CD14-positive monocyte (primary cell): ENCODE measurements at regions not wholly inside any gene's neighbourhood (a gene's known extent, or its start where the extent isn't known, plus 50 kb on each side); places are given as distances from the start of the nearest gene placed in this dataset.

ENCODE experiments used
- DNase-seq, 3 donors: peaks; one replicate each; pipeline ENCODE4 v3.0.0-alpha.2; 2011 to 2022
- H2AFZ ChIP-seq: 2 replicates; pipeline ENCODE4 v1.6.0; 2012; ENCODE audit warnings: mild to moderate bottlenecking, low read depth, low read length, inconsistent platforms; ENCODE audit not compliant: insufficient read depth, poor library complexity, severe bottlenecking
- H3K27ac ChIP-seq, 2 donors: 1 replicate in 1 of 2; 2 replicates in 1 of 2; pipeline ENCODE4 v1.5.1; 2012 to 2013; ENCODE audit warnings: low read length in 2 of 2, control low read depth in 1 of 2, inconsistent platforms in 1 of 2, low read depth in 1 of 2, mild to moderate bottlenecking in 1 of 2
- H3K27me3 ChIP-seq, 2 donors: one replicate each; pipeline versions ENCODE4 v1.6.0 to v1.6.1; 2011 to 2013; ENCODE audit warnings: low read length in 2 of 2; ENCODE audit not compliant: control insufficient read depth in 2 of 2, insufficient read depth in 2 of 2
- H3K36me3 ChIP-seq, 2 donors: replicated peaks in 1 of 2; 1 replicate in 1 of 2; 2 replicates in 1 of 2; pipeline versions ENCODE4 v1.5.1 to v1.6.1; 2012 to 2013; ENCODE audit warnings: low read length in 2 of 2, control low read depth in 1 of 2, inconsistent platforms in 1 of 2, mild to moderate bottlenecking in 1 of 2; ENCODE audit not compliant: insufficient read depth in 2 of 2, control insufficient read depth in 1 of 2
- H3K4me1 ChIP-seq, 2 donors: 1 replicate in 1 of 2; 2 replicates in 1 of 2; pipeline versions ENCODE4 v1.5.1 to v1.6.1; 2012 to 2013; ENCODE audit warnings: low read length in 2 of 2, control low read depth in 1 of 2, inconsistent platforms in 1 of 2, mild to moderate bottlenecking in 1 of 2, moderate library complexity in 1 of 2; ENCODE audit not compliant: insufficient read depth in 2 of 2, control insufficient read depth in 1 of 2
- H3K4me2 ChIP-seq: replicated peaks from 2 replicates; pipeline ENCODE3; 2012; ENCODE audit warnings: low read length, moderate library complexity, mild to moderate bottlenecking; ENCODE audit not compliant: poor library complexity, severe bottlenecking; ENCODE audit errors: extremely low read depth
- H3K4me3 ChIP-seq, 3 experiments: fragments of 200-600 bp in 1 of 3; sonication (generic) in 1 of 3; replicated peaks in 1 of 3; 1 replicate in 2 of 3; 2 replicates in 1 of 3; pipeline ENCODE4 v1.5.1; 2011 to 2013; ENCODE audit warnings: low read length in 3 of 3, mild to moderate bottlenecking in 3 of 3, control low read depth in 2 of 3, low read depth in 2 of 3, inconsistent platforms in 1 of 3, moderate library complexity in 1 of 3
- H3K79me2 ChIP-seq: 2 replicates; pipeline ENCODE4 v1.6.0; 2012; ENCODE audit warnings: mild to moderate bottlenecking, control low read depth, inconsistent platforms, low read length, moderate library complexity; ENCODE audit not compliant: insufficient read depth
- H3K9ac ChIP-seq: 2 replicates; pipeline ENCODE4 v1.6.0; 2017; ENCODE audit warnings: low read length, mild to moderate bottlenecking; ENCODE audit not compliant: insufficient read depth, poor library complexity, severe bottlenecking
- H3K9me3 ChIP-seq, 2 donors: replicated peaks in 1 of 2; 1 replicate in 1 of 2; 2 replicates in 1 of 2; pipeline versions ENCODE4 v1.5.1 to v1.6.1; 2012 to 2013; ENCODE audit warnings: low read length in 2 of 2, control low read depth in 1 of 2; ENCODE audit not compliant: control insufficient read depth in 1 of 2, insufficient read depth in 1 of 2
- H4K20me1 ChIP-seq: 2 replicates; pipeline ENCODE4 v1.6.0; 2012; ENCODE audit warnings: mild to moderate bottlenecking, low read length, control low read depth, moderate library complexity; ENCODE audit not compliant: insufficient read depth
- H3K27ac Mint-ChIP-seq, 7 donors: one replicate each; pipeline ENCODE4 v1.8.0; 2020; ENCODE audit warnings: mild to moderate bottlenecking in 7 of 7, mixed read lengths in 7 of 7, moderate library complexity in 6 of 7, inconsistent platforms in 2 of 7
- H3K27me3 Mint-ChIP-seq, 3 donors: one replicate each; pipeline ENCODE4 v1.8.0; 2021 to 2022; ENCODE audit warnings: low read depth in 3 of 3, mild to moderate bottlenecking in 3 of 3, mixed read lengths in 3 of 3, moderate library complexity in 3 of 3, inconsistent platforms in 1 of 3
- H3K36me3 Mint-ChIP-seq, 2 donors: one replicate each; pipeline ENCODE4 v1.8.0; 2020; ENCODE audit warnings: mixed read lengths in 2 of 2, inconsistent platforms in 1 of 2, mild to moderate bottlenecking in 1 of 2
- H3K4me1 Mint-ChIP-seq: one replicate; pipeline ENCODE4 v1.8.0; 2020; ENCODE audit warnings: mild to moderate bottlenecking, mixed read lengths
- H3K4me3 Mint-ChIP-seq, 2 donors: one replicate each; pipeline ENCODE4 v1.8.0; 2020; ENCODE audit warnings: mild to moderate bottlenecking in 2 of 2, mixed read lengths in 2 of 2, moderate library complexity in 1 of 2
- H3K9me3 Mint-ChIP-seq, 7 donors: one replicate each; pipeline ENCODE4 v1.8.0; 2020 to 2022; ENCODE audit warnings: mixed read lengths in 7 of 7, mild to moderate bottlenecking in 6 of 7, moderate library complexity in 6 of 7, inconsistent platforms in 2 of 7
- WGBS: methylation state at CpG from one replicate; pipeline ENCODE4 v1.1.5; 2013; ENCODE audit warnings: missing lambda C conversion rate; ENCODE audit not compliant: insufficient coverage; 5-methylcytosine and 5-hydroxymethylcytosine counted together
- intact Hi-C, 2 donors: fragments of 100-400 bp; cut with micrococcal nuclease; formaldehyde crosslinking; loops; one replicate each; pipeline versions ENCODE4 v1.15.0 to v1.15.1; 2023
- TF ChIP-seq, protein P1 (sequence below): fragments of 200-600 bp; IDR thresholded peaks from one replicate; pipeline ENCODE4 v1.8.0; 2022; ENCODE audit warnings: antibody characterized with exemption, mild to moderate bottlenecking

DNA sequence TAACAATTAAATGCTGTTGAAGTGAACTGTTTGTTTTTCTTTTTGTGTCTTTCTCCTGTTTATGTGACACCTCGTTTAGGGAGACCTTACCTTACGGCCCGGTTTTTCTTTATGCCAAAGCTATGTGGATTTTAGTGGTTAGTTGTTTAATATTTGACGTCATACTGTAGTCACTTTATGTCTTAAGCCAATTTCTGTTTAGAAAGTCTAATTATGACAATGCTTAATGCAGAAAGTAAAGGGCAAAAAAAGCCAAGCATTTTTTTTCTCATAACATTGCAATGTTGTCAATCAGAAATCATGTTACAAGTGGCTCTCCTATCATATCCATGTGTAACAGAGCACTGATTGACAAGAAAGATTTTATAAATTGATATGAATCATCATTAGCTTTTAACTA is 442.5 kb upstream of the ARRDC3 start:
- H3K9me3 Mint-ChIP-seq: peaks cover 0 to 7% (median 0%) of the 10 kb centered on the region in 7 donors
- no peak overlapping the region for H3K4me3 Mint-ChIP-seq
- H3K27me3 Mint-ChIP-seq: no peaks in the 10 kb centered on the region
- intact Hi-C loops: no loop called here
- H3K4me3 ChIP-seq: no peak overlapping the region
- H3K27ac Mint-ChIP-seq: no peak overlapping the region
- H2AFZ ChIP-seq: no peak overlapping the region
- no peaks in the 10 kb centered on the region for H3K4me1 ChIP-seq
- no peaks in the 10 kb centered on the region for H3K36me3 Mint-ChIP-seq
- TF ChIP-seq, protein P1, sequence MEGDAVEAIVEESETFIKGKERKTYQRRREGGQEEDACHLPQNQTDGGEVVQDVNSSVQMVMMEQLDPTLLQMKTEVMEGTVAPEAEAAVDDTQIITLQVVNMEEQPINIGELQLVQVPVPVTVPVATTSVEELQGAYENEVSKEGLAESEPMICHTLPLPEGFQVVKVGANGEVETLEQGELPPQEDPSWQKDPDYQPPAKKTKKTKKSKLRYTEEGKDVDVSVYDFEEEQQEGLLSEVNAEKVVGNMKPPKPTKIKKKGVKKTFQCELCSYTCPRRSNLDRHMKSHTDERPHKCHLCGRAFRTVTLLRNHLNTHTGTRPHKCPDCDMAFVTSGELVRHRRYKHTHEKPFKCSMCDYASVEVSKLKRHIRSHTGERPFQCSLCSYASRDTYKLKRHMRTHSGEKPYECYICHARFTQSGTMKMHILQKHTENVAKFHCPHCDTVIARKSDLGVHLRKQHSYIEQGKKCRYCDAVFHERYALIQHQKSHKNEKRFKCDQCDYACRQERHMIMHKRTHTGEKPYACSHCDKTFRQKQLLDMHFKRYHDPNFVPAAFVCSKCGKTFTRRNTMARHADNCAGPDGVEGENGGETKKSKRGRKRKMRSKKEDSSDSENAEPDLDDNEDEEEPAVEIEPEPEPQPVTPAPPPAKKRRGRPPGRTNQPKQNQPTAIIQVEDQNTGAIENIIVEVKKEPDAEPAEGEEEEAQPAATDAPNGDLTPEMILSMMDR: no peak
- no peaks in the 10 kb centered on the region for H4K20me1 ChIP-seq
- no peaks in the 10 kb centered on the region for H3K36me3 ChIP-seq
- no peaks in the 10 kb centered on the region for H3K4me1 Mint-ChIP-seq
- no peaks in the 10 kb centered on the region for H3K27me3 ChIP-seq
- no peak for DNase-seq
- WGBS: no CpG with 5 or more reads among the region's 4 CpGs
- no peaks in the 10 kb centered on the region for H3K79me2 ChIP-seq
- H3K27ac ChIP-seq: no peak overlapping the region
- H3K9me3 ChIP-seq: no peaks in the 10 kb centered on the region
- no peak overlapping the region for H3K9ac ChIP-seq
- no peak overlapping the region for H3K4me2 ChIP-seq

DNA sequence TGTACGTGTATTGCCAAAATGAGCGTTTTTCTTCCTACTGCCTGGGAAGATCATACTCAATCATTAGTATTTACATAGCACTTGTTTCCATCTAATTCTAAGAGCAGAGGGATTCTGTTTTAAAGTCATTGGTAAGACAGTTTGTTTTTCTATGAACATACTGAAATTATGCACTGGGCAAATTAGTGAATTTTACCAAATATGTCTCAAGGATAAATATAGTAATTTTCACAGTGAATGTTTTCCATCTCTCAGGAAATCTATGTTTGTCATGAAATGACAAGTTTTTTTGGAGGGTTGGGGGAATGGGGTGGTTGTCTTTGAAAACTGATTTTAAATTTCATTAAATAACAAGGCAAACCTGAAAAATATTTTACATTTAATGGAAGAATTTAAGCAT is 441.3 kb upstream of the ARRDC3 start:
- no peak overlapping the region for H2AFZ ChIP-seq
- no peak overlapping the region for H3K27ac ChIP-seq
- Mint-ChIP-seq H3K27ac (no peak overlapping the region), H3K36me3 (no peaks in the 10 kb centered on the region), H3K4me3 (no peak overlapping the region), H3K4me1 (no peaks in the 10 kb centered on the region), H3K9me3 (peaks cover 0 to 7% (median 0%) of the 10 kb centered on the region in 7 donors), H3K27me3 (no peaks in the 10 kb centered on the region)
- no peaks in the 10 kb centered on the region for H3K36me3 ChIP-seq
- DNase-seq: no peak
- no peaks in the 10 kb centered on the region for H3K4me1 ChIP-seq
- no peak overlapping the region for H3K4me3 ChIP-seq
- H3K9me3 ChIP-seq: no peaks in the 10 kb centered on the region
- intact Hi-C loops: no loop called here
- H3K4me2 ChIP-seq: no peak overlapping the region
- H4K20me1 ChIP-seq: no peaks in the 10 kb centered on the region
- WGBS: no CpG with 5 or more reads among the region's 2 CpGs
- H3K27me3 ChIP-seq: no peaks in the 10 kb centered on the region
- TF ChIP-seq, protein P1: no peak
- no peaks in the 10 kb centered on the region for H3K79me2 ChIP-seq
- no peak overlapping the region for H3K9ac ChIP-seq
